ENCODE measurements at regions not wholly inside any gene's neighbourhood (a gene's known extent, or its start where the extent isn't known, plus 50 kb on each side); places are given as distances from the start of the nearest gene placed in this dataset.
A peak's percentile ranks its signal among the peaks of the same experiment; 100 is the strongest.

GRCh38 chr18:7321831-7322230 is 90.9 kb downstream of the LRRC30 start:
- Histone ChIP-seq H3K9me3 (ENCODE audit: control insufficient read depth in 2 of 3, insufficient read depth in 1 of 3, low read length in 3 of 3) (no peaks in the 10 kb centered on the region), H3K27ac (ENCODE audit: low read depth in 2 of 2, low read length in 2 of 2) (no peak overlapping the region), H3K27me3 (ENCODE audit: control insufficient read depth, insufficient read depth, low read length) (no peaks in the 10 kb centered on the region), H3K4me3 (ENCODE audit: low read length in 3 of 3) (no peak overlapping the region), H3K4me1 (ENCODE audit: control insufficient read depth in 2 of 3, insufficient read depth in 2 of 3, low read depth in 1 of 3, low read length in 3 of 3) (peaks cover 0 to 2% (median 0%) of the 10 kb centered on the region in 3 donors), H3K36me3 (ENCODE audit: control insufficient read depth in 2 of 3, insufficient read depth in 3 of 3, low read length in 3 of 3) (no peaks in the 10 kb centered on the region), H3K9ac (ENCODE audit: low read length in 3 of 3) (no peak overlapping the region)
- DNase-seq (no peak), FAIRE-seq (no peak)
- TF ChIP-seq CTCF (IDR thresholded peaks at IDR 0.05; ENCODE audit: borderline replicate concordance, extremely low read depth, insufficient read depth), result no peak
- intact Hi-C loops (cut with DNase I), result no loop called here

- Histone ChIP-seq H3K27me3 (ENCODE audit: control insufficient read depth, insufficient read depth, low read length) (no peaks in the 10 kb centered on the region), H3K27ac (ENCODE audit: low read depth in 2 of 2, low read length in 2 of 2) (no peak overlapping the region), H3K9me3 (ENCODE audit: control insufficient read depth in 2 of 3, insufficient read depth in 1 of 3, low read length in 3 of 3) (no peaks in the 10 kb centered on the region), H3K36me3 (ENCODE audit: control insufficient read depth in 2 of 3, insufficient read depth in 3 of 3, low read length in 3 of 3) (no peaks in the 10 kb centered on the region), H3K4me1 (ENCODE audit: control insufficient read depth in 2 of 3, insufficient read depth in 2 of 3, low read depth in 1 of 3, low read length in 3 of 3) (peaks cover 0 to 2% (median 0%) of the 10 kb centered on the region in 3 donors), H3K4me3 (ENCODE audit: low read length in 3 of 3) (no peak overlapping the region), H3K9ac (ENCODE audit: low read length in 3 of 3) (no peak overlapping the region)
- no peak for TF ChIP-seq CTCF (IDR thresholded peaks at IDR 0.05; ENCODE audit: borderline replicate concordance, extremely low read depth, insufficient read depth)
- intact Hi-C loops (cut with DNase I), result no loop called here
- FAIRE-seq, result no peak
- peak in 3 of 5 donors; percentile 17 to 39 (median 20) for DNase-seq
These were observed 92.1 kb downstream of the LRRC30 start for GRCh38 chr18:7322817-7323485.

GRCh38 chr18:7325126-7325430 is 94.2 kb downstream of the LRRC30 start:
- Histone ChIP-seq H3K4me1 (ENCODE audit: control insufficient read depth in 2 of 3, insufficient read depth in 2 of 3, low read depth in 1 of 3, low read length in 3 of 3) (peaks cover 0 to 2% (median 0%) of the 10 kb centered on the region in 3 donors), H3K36me3 (ENCODE audit: control insufficient read depth in 2 of 3, insufficient read depth in 3 of 3, low read length in 3 of 3) (no peaks in the 10 kb centered on the region), H3K9ac (ENCODE audit: low read length in 3 of 3) (no peak overlapping the region), H3K9me3 (ENCODE audit: control insufficient read depth in 2 of 3, insufficient read depth in 1 of 3, low read length in 3 of 3) (no peaks in the 10 kb centered on the region), H3K4me3 (ENCODE audit: low read length in 3 of 3) (no peak overlapping the region), H3K27ac (ENCODE audit: low read depth in 2 of 2, low read length in 2 of 2) (no peak overlapping the region), H3K27me3 (ENCODE audit: control insufficient read depth, insufficient read depth, low read length) (no peaks in the 10 kb centered on the region)
- FAIRE-seq (no peak), DNase-seq (no peak)
- intact Hi-C loops (cut with DNase I), result no loop called here
- TF ChIP-seq CTCF (IDR thresholded peaks at IDR 0.05; ENCODE audit: borderline replicate concordance, extremely low read depth, insufficient read depth), result no peak

GRCh38 chr18:7329016-7329415 is 98.1 kb downstream of the LRRC30 start:
- no peaks in the 10 kb centered on the region for H3K9me3 ChIP-seq (ENCODE audit: control insufficient read depth in 2 of 3, insufficient read depth in 1 of 3, low read length in 3 of 3)
- no peak overlapping the region for H3K4me3 ChIP-seq (ENCODE audit: low read length in 3 of 3)
- H3K27ac ChIP-seq (ENCODE audit: low read depth in 2 of 2, low read length in 2 of 2), result no peak overlapping the region
- H3K27me3 ChIP-seq (ENCODE audit: control insufficient read depth, insufficient read depth, low read length), result no peaks in the 10 kb centered on the region
- H3K4me1 ChIP-seq (ENCODE audit: control insufficient read depth in 2 of 3, insufficient read depth in 2 of 3, low read depth in 1 of 3, low read length in 3 of 3), result peaks cover 0 to 2% (median 0%) of the 10 kb centered on the region in 3 donors
- intact Hi-C loops (cut with DNase I), result no loop called here
- FAIRE-seq, result no peak
- H3K36me3 ChIP-seq (ENCODE audit: control insufficient read depth in 2 of 3, insufficient read depth in 3 of 3, low read length in 3 of 3), result no peaks in the 10 kb centered on the region
- peak in 2 of 5 donors; percentile 22 to 31 for DNase-seq
- H3K9ac ChIP-seq (ENCODE audit: low read length in 3 of 3), result no peak overlapping the region
- no peak for TF ChIP-seq CTCF (IDR thresholded peaks at IDR 0.05; ENCODE audit: borderline replicate concordance, extremely low read depth, insufficient read depth)
